Keratinocyte (primary cell): ENCODE measurements at regions not wholly inside any gene's neighbourhood (a gene's known extent, or its start where the extent isn't known, plus 50 kb on each side); places are given as distances from the start of the nearest gene placed in this dataset.

ENCODE experiments used
- DNase-seq: peaks from one replicate; pipeline ENCODE4 v3.0.0-alpha.2; 2011; ENCODE audit warnings: low read depth, missing footprints, low spot score
- FAIRE-seq: peaks from 2 replicates; lab custom pipeline; 2011; peaks lifted over from hg19 to GRCh38; lab: Jason Lieb, UNC
- H2AFZ ChIP-seq: 2 replicates; pipeline ENCODE4 v1.6.0; 2012; ENCODE audit warnings: low read length, control low read depth, inconsistent platforms; ENCODE audit not compliant: control insufficient read depth
- H3K27ac ChIP-seq: 2 replicates; pipeline ENCODE4 v1.5.1; 2011; ENCODE audit warnings: low read length; ENCODE audit not compliant: control insufficient read depth, insufficient read depth
- H3K27me3 ChIP-seq: 3 replicates; pipeline ENCODE4 v1.6.0; 2011; ENCODE audit warnings: low read length; ENCODE audit not compliant: control insufficient read depth, insufficient read depth; ENCODE audit errors: extremely low read depth
- H3K36me3 ChIP-seq, 2 experiments: 2 replicates in 1 of 2; 3 replicates in 1 of 2; pipeline ENCODE4 v1.5.1; 2011; ENCODE audit warnings: low read length in 2 of 2, mild to moderate bottlenecking in 1 of 2; ENCODE audit not compliant: control insufficient read depth in 2 of 2, insufficient read depth in 2 of 2; ENCODE audit errors: extremely low read depth in 1 of 2
- H3K4me1 ChIP-seq: 3 replicates; pipeline ENCODE4 v1.5.1; 2011; ENCODE audit warnings: low read length; ENCODE audit not compliant: control insufficient read depth, insufficient read depth; ENCODE audit errors: extremely low read depth
- H3K4me2 ChIP-seq: 3 replicates; pipeline ENCODE4 v1.6.0; 2011; ENCODE audit warnings: low read depth, low read length; ENCODE audit not compliant: control insufficient read depth, insufficient read depth; ENCODE audit errors: extremely low read depth
- H3K4me3 ChIP-seq, 3 experiments: fragments of 200-600 bp in 1 of 3; sonication (generic) in 1 of 3; 2 replicates in 2 of 3; 3 replicates in 1 of 3; pipeline ENCODE4 v1.5.1; 2011 to 2016; ENCODE audit warnings: low read length in 3 of 3, mild to moderate bottlenecking in 3 of 3, control low read depth in 2 of 3, inconsistent platforms in 1 of 3, low read depth in 1 of 3, mixed read lengths in 1 of 3, mixed run types in 1 of 3, moderate library complexity in 1 of 3; ENCODE audit not compliant: control insufficient read depth in 2 of 3, insufficient read depth in 2 of 3; ENCODE audit errors: extremely low read depth in 1 of 3
- H3K79me2 ChIP-seq: 2 replicates; pipeline ENCODE4 v1.6.0; 2012; ENCODE audit warnings: low read length; ENCODE audit not compliant: control insufficient read depth, insufficient read depth
- H3K9ac ChIP-seq: 3 replicates; pipeline ENCODE4 v1.6.0; 2011; ENCODE audit warnings: low read length; ENCODE audit not compliant: control insufficient read depth, insufficient read depth; ENCODE audit errors: extremely low read depth
- H3K9me1 ChIP-seq: 3 replicates; pipeline ENCODE4 v1.6.0; 2011; ENCODE audit warnings: low read length; ENCODE audit not compliant: control insufficient read depth, insufficient read depth; ENCODE audit errors: extremely low read depth
- H3K9me3 ChIP-seq: 2 replicates; pipeline ENCODE4 v1.5.1; 2012; ENCODE audit warnings: low read depth, low read length; ENCODE audit not compliant: control insufficient read depth
- H4K20me1 ChIP-seq: 3 replicates; pipeline ENCODE4 v1.6.0; 2011; ENCODE audit warnings: low read length; ENCODE audit not compliant: control insufficient read depth, insufficient read depth; ENCODE audit errors: extremely low read depth
- CTCF ChIP-seq, 3 experiments: IDR thresholded peaks in 1 of 3; conservative IDR thresholded peaks in 1 of 3; optimal IDR thresholded peaks in 1 of 3; 2 replicates in 2 of 3; 3 replicates in 1 of 3; pipeline versions ENCODE3 to v1.5.1; 2011; ENCODE audit warnings: low read length in 3 of 3, mild to moderate bottlenecking in 3 of 3, moderate library complexity in 2 of 3, control low read depth in 1 of 3, inconsistent platforms in 1 of 3; ENCODE audit not compliant: insufficient read depth in 2 of 3; ENCODE audit errors: extremely low read depth in 1 of 3
- EZH2 ChIP-seq: IDR thresholded peaks from one replicate; pipeline ENCODE4 v1.6.1; 2012; ENCODE audit warnings: inconsistent platforms, mild to moderate bottlenecking, low read length, moderate library complexity
- dilution Hi-C: fragments of 300-500 bp; cut with MboI; formaldehyde crosslinking; loops from one replicate; pipeline ENCODE4 v1.7.0; 2020; ENCODE audit warnings: low sequenced_read_pairs; ENCODE audit not compliant: extremely low pct_ligation_motif_present

- no peak overlapping the region for H3K9ac ChIP-seq
- dilution Hi-C loops: no loop called here
- no peak overlapping the region for H3K4me3 ChIP-seq
- H3K79me2 ChIP-seq: no peaks in the 10 kb centered on the region
- no peak for TF ChIP-seq CTCF (optimal IDR thresholded peaks at IDR 0.05 in 1 of 3, IDR thresholded peaks at IDR 0.05 in 1 of 3, conservative IDR thresholded peaks at IDR 0.05 in 1 of 3; ENCODE audit: extremely low read depth in 1 of 3, insufficient read depth in 2 of 3, low read length in 3 of 3)
- TF ChIP-seq EZH2: no peak
- no peak overlapping the region for H2AFZ ChIP-seq
- no peaks in the 10 kb centered on the region for H3K9me1 ChIP-seq
- H3K4me2 ChIP-seq: no peak overlapping the region
- no peaks in the 10 kb centered on the region for H3K27me3 ChIP-seq
- no peaks in the 10 kb centered on the region for H3K36me3 ChIP-seq
- FAIRE-seq: no peak
- no peaks in the 10 kb centered on the region for H4K20me1 ChIP-seq
- no peaks in the 10 kb centered on the region for H3K9me3 ChIP-seq
- no peak overlapping the region for H3K27ac ChIP-seq
- H3K4me1 ChIP-seq: no peaks in the 10 kb centered on the region
- DNase-seq: no peak
Observed at GRCh38 chr7:48837266-48837665, 87.1 kb upstream of the CDC14C start.

- no peak overlapping the region for H2AFZ ChIP-seq
- H3K36me3 ChIP-seq: no peaks in the 10 kb centered on the region
- H3K4me2 ChIP-seq: no peak overlapping the region
- H3K9ac ChIP-seq: no peak overlapping the region
- FAIRE-seq (no peak), DNase-seq (no peak)
- H3K27me3 ChIP-seq: no peaks in the 10 kb centered on the region
- H4K20me1 ChIP-seq: no peaks in the 10 kb centered on the region
- no peak overlapping the region for H3K27ac ChIP-seq
- H3K79me2 ChIP-seq: no peaks in the 10 kb centered on the region
- no peak for TF ChIP-seq EZH2
- H3K9me3 ChIP-seq: no peaks in the 10 kb centered on the region
- dilution Hi-C loops: no loop called here
- no peaks in the 10 kb centered on the region for H3K9me1 ChIP-seq
- H3K4me1 ChIP-seq: no peaks in the 10 kb centered on the region
- no peak overlapping the region for H3K4me3 ChIP-seq
Observed at GRCh38 chr7:48839108-48839507, 85.2 kb upstream of the CDC14C start.

- Histone ChIP-seq H3K4me1 (no peaks in the 10 kb centered on the region), H3K4me2 (no peak overlapping the region), H3K36me3 (no peaks in the 10 kb centered on the region), H2AFZ (no peak overlapping the region), H3K79me2 (no peaks in the 10 kb centered on the region), H3K4me3 (no peak overlapping the region), H3K9me1 (no peaks in the 10 kb centered on the region), H3K27ac (no peak overlapping the region), H3K9me3 (no peaks in the 10 kb centered on the region), H3K27me3 (no peaks in the 10 kb centered on the region), H3K9ac (no peak overlapping the region), H4K20me1 (no peaks in the 10 kb centered on the region)
- DNase-seq: no peak
- dilution Hi-C loops: no loop called here
- no peak for FAIRE-seq
- TF ChIP-seq EZH2: no peak
- TF ChIP-seq CTCF (optimal IDR thresholded peaks at IDR 0.05 in 1 of 3, IDR thresholded peaks at IDR 0.05 in 1 of 3, conservative IDR thresholded peaks at IDR 0.05 in 1 of 3; ENCODE audit: extremely low read depth in 1 of 3, insufficient read depth in 2 of 3, low read length in 3 of 3): no peak
Observed at GRCh38 chr7:48841739-48842138, 82.6 kb upstream of the CDC14C start.
